Peyer's patch (tissue), 4 donors: ENCODE measurements at regions not wholly inside any gene's neighbourhood (a gene's known extent, or its start where the extent isn't known, plus 50 kb on each side); places are given as distances from the start of the nearest gene placed in this dataset.

Experiments used
- POLR2A ChIP-seq, 2 donors: fragments of 450-650 bp; IDR thresholded peaks; one replicate each; pipeline ENCODE4 v1.5.1; 2017; ENCODE audit warnings: antibody characterized with exemption in 2 of 2, mild to moderate bottlenecking in 2 of 2, moderate library complexity in 2 of 2
- TF ChIP-seq, protein P1 (sequence below), 6 experiments: fragments of 450-650 bp in 4 of 6; fragments of 200-600 bp in 2 of 6; sonication (generic) in 1 of 6; IDR thresholded peaks; one replicate each; pipeline ENCODE4 v1.5.1; 2017 to 2019; ENCODE audit warnings: antibody characterized with exemption in 6 of 6, mild to moderate bottlenecking in 3 of 6, moderate library complexity in 1 of 6

GRCh38 chr2:47256416-47257087 is 80.2 kb upstream of the CALM2 start:
- TF ChIP-seq, protein P1, sequence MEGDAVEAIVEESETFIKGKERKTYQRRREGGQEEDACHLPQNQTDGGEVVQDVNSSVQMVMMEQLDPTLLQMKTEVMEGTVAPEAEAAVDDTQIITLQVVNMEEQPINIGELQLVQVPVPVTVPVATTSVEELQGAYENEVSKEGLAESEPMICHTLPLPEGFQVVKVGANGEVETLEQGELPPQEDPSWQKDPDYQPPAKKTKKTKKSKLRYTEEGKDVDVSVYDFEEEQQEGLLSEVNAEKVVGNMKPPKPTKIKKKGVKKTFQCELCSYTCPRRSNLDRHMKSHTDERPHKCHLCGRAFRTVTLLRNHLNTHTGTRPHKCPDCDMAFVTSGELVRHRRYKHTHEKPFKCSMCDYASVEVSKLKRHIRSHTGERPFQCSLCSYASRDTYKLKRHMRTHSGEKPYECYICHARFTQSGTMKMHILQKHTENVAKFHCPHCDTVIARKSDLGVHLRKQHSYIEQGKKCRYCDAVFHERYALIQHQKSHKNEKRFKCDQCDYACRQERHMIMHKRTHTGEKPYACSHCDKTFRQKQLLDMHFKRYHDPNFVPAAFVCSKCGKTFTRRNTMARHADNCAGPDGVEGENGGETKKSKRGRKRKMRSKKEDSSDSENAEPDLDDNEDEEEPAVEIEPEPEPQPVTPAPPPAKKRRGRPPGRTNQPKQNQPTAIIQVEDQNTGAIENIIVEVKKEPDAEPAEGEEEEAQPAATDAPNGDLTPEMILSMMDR (IDR thresholded peaks at IDR 0.05) = no peak
- TF ChIP-seq POLR2A (IDR thresholded peaks at IDR 0.05) = no peak
